ENCODE measurements at regions not wholly inside any gene's neighbourhood (a gene's known extent, or its start where the extent isn't known, plus 50 kb on each side); places are given as distances from the start of the nearest gene placed in this dataset.

GRCh38 chr13:90615236-90615635, 732.3 kb upstream of the MIR17HG start:
- H3K9me3 Mint-ChIP-seq, result peaks cover 7% of the 10 kb centered on the region
- no peak overlapping the region for H3K4me3 Mint-ChIP-seq
- DNase-seq, result no peak
- no peaks in the 10 kb centered on the region for H3K4me1 Mint-ChIP-seq
- H3K36me3 Mint-ChIP-seq, result no peaks in the 10 kb centered on the region
- H3K27ac Mint-ChIP-seq, result no peak overlapping the region
- H3K27me3 Mint-ChIP-seq, result no peaks in the 10 kb centered on the region

- no peak overlapping the region for H3K27ac Mint-ChIP-seq
- no peak overlapping the region for H3K4me3 Mint-ChIP-seq
Observed at GRCh38 chr13:90615767-90616166, 731.7 kb upstream of the MIR17HG start.

GRCh38 chr13:90618133-90618532, 729.4 kb upstream of the MIR17HG start:
- Mint-ChIP-seq H3K36me3 (no peaks in the 10 kb centered on the region), H3K4me1 (no peaks in the 10 kb centered on the region), H3K9me3 (peaks cover 7% of the 10 kb centered on the region), H3K27ac (no peak overlapping the region), H3K27me3 (no peaks in the 10 kb centered on the region), H3K4me3 (no peak overlapping the region)
- no peak for DNase-seq

More at GRCh38 chr13:90615767-90616166, 731.7 kb upstream of the MIR17HG start:
- H3K27me3 Mint-ChIP-seq, result no peaks in the 10 kb centered on the region
- H3K4me1 Mint-ChIP-seq, result no peaks in the 10 kb centered on the region
- no peaks in the 10 kb centered on the region for H3K36me3 Mint-ChIP-seq
- H3K9me3 Mint-ChIP-seq, result peaks cover 7% of the 10 kb centered on the region
- DNase-seq, result no peak

- H3K9me3 Mint-ChIP-seq, result peaks cover 6% of the 10 kb centered on the region
- H3K4me3 Mint-ChIP-seq, result no peak overlapping the region
- no peaks in the 10 kb centered on the region for H3K36me3 Mint-ChIP-seq
- H3K27me3 Mint-ChIP-seq, result no peaks in the 10 kb centered on the region
- H3K27ac Mint-ChIP-seq, result no peak overlapping the region
- no peak for DNase-seq
- H3K4me1 Mint-ChIP-seq, result no peaks in the 10 kb centered on the region
Observed at GRCh38 chr13:90622541-90622940, 724.9 kb upstream of the MIR17HG start.

- no peak for DNase-seq
- H3K4me3 Mint-ChIP-seq, result no peak overlapping the region
- peaks cover under 1% of the 10 kb centered on the region for H3K9me3 Mint-ChIP-seq
- no peak overlapping the region for H3K27ac Mint-ChIP-seq
- no peaks in the 10 kb centered on the region for H3K36me3 Mint-ChIP-seq
- H3K27me3 Mint-ChIP-seq, result no peaks in the 10 kb centered on the region
- H3K4me1 Mint-ChIP-seq, result no peaks in the 10 kb centered on the region
Observed at GRCh38 chr13:90623318-90624011, 724.0 kb upstream of the MIR17HG start.

GRCh38 chr13:90627813-90628212, 719.7 kb upstream of the MIR17HG start:
- no peaks in the 10 kb centered on the region for H3K9me3 Mint-ChIP-seq
- no peak for DNase-seq
- no peak overlapping the region for H3K27ac Mint-ChIP-seq
- H3K36me3 Mint-ChIP-seq, result no peaks in the 10 kb centered on the region
- H3K4me3 Mint-ChIP-seq, result no peak overlapping the region
- H3K4me1 Mint-ChIP-seq, result no peaks in the 10 kb centered on the region
- no peaks in the 10 kb centered on the region for H3K27me3 Mint-ChIP-seq

GRCh38 chr13:90628471-90628870, 719.0 kb upstream of the MIR17HG start:
- no peaks in the 10 kb centered on the region for H3K9me3 Mint-ChIP-seq
- no peaks in the 10 kb centered on the region for H3K4me1 Mint-ChIP-seq
- H3K36me3 Mint-ChIP-seq, result no peaks in the 10 kb centered on the region
- H3K27ac Mint-ChIP-seq, result no peak overlapping the region
- no peak overlapping the region for H3K4me3 Mint-ChIP-seq
- DNase-seq, result no peak
- no peaks in the 10 kb centered on the region for H3K27me3 Mint-ChIP-seq

- no peaks in the 10 kb centered on the region for H3K36me3 Mint-ChIP-seq
- H3K4me3 Mint-ChIP-seq, result no peak overlapping the region
- no peak overlapping the region for H3K27ac Mint-ChIP-seq
Observed at GRCh38 chr13:90630716-90631115, 716.8 kb upstream of the MIR17HG start.

GRCh38 chr13:90632184-90632583, 715.3 kb upstream of the MIR17HG start:
- DNase-seq, result no peak
- no peaks in the 10 kb centered on the region for H3K36me3 Mint-ChIP-seq
- no peaks in the 10 kb centered on the region for H3K27me3 Mint-ChIP-seq
- peaks cover 3% of the 10 kb centered on the region for H3K9me3 Mint-ChIP-seq
- H3K4me3 Mint-ChIP-seq, result no peak overlapping the region
- no peak overlapping the region for H3K27ac Mint-ChIP-seq
- no peaks in the 10 kb centered on the region for H3K4me1 Mint-ChIP-seq

More at GRCh38 chr13:90630716-90631115, 716.8 kb upstream of the MIR17HG start:
- Mint-ChIP-seq H3K27me3 (no peaks in the 10 kb centered on the region), H3K4me1 (no peaks in the 10 kb centered on the region), H3K9me3 (peaks cover 1% of the 10 kb centered on the region)
- no peak for DNase-seq

GRCh38 chr13:90633849-90634248, 713.6 kb upstream of the MIR17HG start:
- DNase-seq, result no peak
- Mint-ChIP-seq H3K36me3 (no peaks in the 10 kb centered on the region), H3K9me3 (peaks cover 3% of the 10 kb centered on the region), H3K4me1 (no peaks in the 10 kb centered on the region), H3K4me3 (no peak overlapping the region), H3K27me3 (no peaks in the 10 kb centered on the region), H3K27ac (no peak overlapping the region)

- no peaks in the 10 kb centered on the region for H3K27me3 Mint-ChIP-seq
- peaks cover 3% of the 10 kb centered on the region for H3K9me3 Mint-ChIP-seq
- no peak overlapping the region for H3K4me3 Mint-ChIP-seq
- no peaks in the 10 kb centered on the region for H3K4me1 Mint-ChIP-seq
- H3K36me3 Mint-ChIP-seq, result no peaks in the 10 kb centered on the region
- DNase-seq, result no peak
- H3K27ac Mint-ChIP-seq, result no peak overlapping the region
Observed at GRCh38 chr13:90640976-90641375, 706.5 kb upstream of the MIR17HG start.

- no peaks in the 10 kb centered on the region for H3K36me3 Mint-ChIP-seq
- no peak overlapping the region for H3K4me3 Mint-ChIP-seq
- H3K27ac Mint-ChIP-seq, result no peak overlapping the region
- no peaks in the 10 kb centered on the region for H3K27me3 Mint-ChIP-seq
- H3K4me1 Mint-ChIP-seq, result no peaks in the 10 kb centered on the region
- DNase-seq, result no peak
- peaks cover 1% of the 10 kb centered on the region for H3K9me3 Mint-ChIP-seq
Observed at GRCh38 chr13:90641884-90642283, 705.6 kb upstream of the MIR17HG start.

- Mint-ChIP-seq H3K9me3 (no peaks in the 10 kb centered on the region), H3K4me1 (no peaks in the 10 kb centered on the region), H3K4me3 (no peak overlapping the region), H3K36me3 (no peaks in the 10 kb centered on the region), H3K27me3 (no peaks in the 10 kb centered on the region), H3K27ac (no peak overlapping the region)
- no peak for DNase-seq
Observed at GRCh38 chr13:90645582-90645981, 701.9 kb upstream of the MIR17HG start.

- peaks cover 10% of the 10 kb centered on the region for H3K9me3 Mint-ChIP-seq
- H3K27me3 Mint-ChIP-seq, result no peaks in the 10 kb centered on the region
- no peaks in the 10 kb centered on the region for H3K4me1 Mint-ChIP-seq
- H3K4me3 Mint-ChIP-seq, result no peak overlapping the region
- no peak overlapping the region for H3K27ac Mint-ChIP-seq
- no peak for DNase-seq
- H3K36me3 Mint-ChIP-seq, result no peaks in the 10 kb centered on the region
Observed at GRCh38 chr13:90648497-90648896, 699.0 kb upstream of the MIR17HG start.

- Mint-ChIP-seq H3K4me3 (no peak overlapping the region), H3K27ac (no peak overlapping the region), H3K4me1 (no peaks in the 10 kb centered on the region), H3K9me3 (peaks cover 11% of the 10 kb centered on the region), H3K36me3 (no peaks in the 10 kb centered on the region), H3K27me3 (no peaks in the 10 kb centered on the region)
- DNase-seq, result no peak
Observed at GRCh38 chr13:90652036-90652435, 695.5 kb upstream of the MIR17HG start.

- Mint-ChIP-seq H3K4me3 (no peak overlapping the region), H3K36me3 (no peaks in the 10 kb centered on the region), H3K4me1 (no peaks in the 10 kb centered on the region), H3K27ac (no peak overlapping the region), H3K9me3 (peaks cover 15% of the 10 kb centered on the region), H3K27me3 (no peaks in the 10 kb centered on the region)
- no peak for DNase-seq
Observed at GRCh38 chr13:90654970-90655369, 692.5 kb upstream of the MIR17HG start.

All from activated naive CD8-positive, alpha-beta T cell treated with anti-CD3 and anti-CD28 coated beads for 36 hours (primary cell).